ENCODE measurements at regions not wholly inside any gene's neighbourhood (a gene's known extent, or its start where the extent isn't known, plus 50 kb on each side); places are given as distances from the start of the nearest gene placed in this dataset.

- intact Hi-C loops (cut with micrococcal nuclease): no loop called here
- Histone ChIP-seq H3K4me1 (ENCODE audit: control insufficient read depth in 1 of 2, insufficient read depth in 2 of 2, low read length in 2 of 2) (peaks cover 13 to 14% of the 10 kb centered on the region in 2 donors), H3K79me2 (ENCODE audit: insufficient read depth, low read length) (no peaks in the 10 kb centered on the region), H3K27ac (ENCODE audit: low read depth in 1 of 2, low read length in 2 of 2) (no peak overlapping the region), H3K27me3 (ENCODE audit: control insufficient read depth in 2 of 2, insufficient read depth in 2 of 2, low read length in 2 of 2) (no peaks in the 10 kb centered on the region), H3K4me2 (replicated peaks; ENCODE audit: extremely low read depth, low read length, poor library complexity, severe bottlenecking) (no peak overlapping the region), H2AFZ (ENCODE audit: insufficient read depth, low read depth, low read length, poor library complexity, severe bottlenecking) (no peak overlapping the region), H3K4me3 (replicated peaks in 1 of 3; ENCODE audit: low read depth in 2 of 3, low read length in 3 of 3) (no peak overlapping the region), H3K9ac (ENCODE audit: insufficient read depth, low read length, poor library complexity, severe bottlenecking) (no peak overlapping the region), H3K9me3 (replicated peaks in 1 of 2; ENCODE audit: control insufficient read depth in 1 of 2, insufficient read depth in 1 of 2, low read length in 2 of 2) (peaks cover 21 to 31% of the 10 kb centered on the region in 2 donors), H3K36me3 (replicated peaks in 1 of 2; ENCODE audit: control insufficient read depth in 1 of 2, insufficient read depth in 2 of 2, low read length in 2 of 2) (no peaks in the 10 kb centered on the region), H4K20me1 (ENCODE audit: insufficient read depth, low read length) (no peaks in the 10 kb centered on the region)
- no peak overlapping the region for H3K27ac Mint-ChIP-seq
- DNase-seq: no peak
- peaks cover 19 to 38% (median 32%) of the 10 kb centered on the region in 7 donors for H3K9me3 Mint-ChIP-seq
- H3K36me3 Mint-ChIP-seq: no peaks in the 10 kb centered on the region
- WGBS (ENCODE audit: insufficient coverage): 97% methylated on average over 12 of the region's 15 CpGs
- peaks cover 13% of the 10 kb centered on the region for H3K4me1 Mint-ChIP-seq
- H3K4me3 Mint-ChIP-seq: no peak overlapping the region
- H3K27me3 Mint-ChIP-seq (ENCODE audit: low read depth in 3 of 3): peaks cover 4 to 5% (median 5%) of the 10 kb centered on the region in 3 donors
- no peak for TF ChIP-seq CTCF (IDR thresholded peaks at IDR 0.05)
Observed at GRCh38 chr7:45399069-45399468, 175.1 kb upstream of the ADCY1 start.

GRCh38 chr7:45400680-45401079, 173.5 kb upstream of the ADCY1 start:
- Histone ChIP-seq H3K27ac (ENCODE audit: low read depth in 1 of 2, low read length in 2 of 2) (no peak overlapping the region), H3K4me1 (ENCODE audit: control insufficient read depth in 1 of 2, insufficient read depth in 2 of 2, low read length in 2 of 2) (peaks cover 13 to 14% of the 10 kb centered on the region in 2 donors), H3K9ac (ENCODE audit: insufficient read depth, low read length, poor library complexity, severe bottlenecking) (no peak overlapping the region), H3K36me3 (replicated peaks in 1 of 2; ENCODE audit: control insufficient read depth in 1 of 2, insufficient read depth in 2 of 2, low read length in 2 of 2) (no peaks in the 10 kb centered on the region), H3K4me2 (replicated peaks; ENCODE audit: extremely low read depth, low read length, poor library complexity, severe bottlenecking) (no peak overlapping the region), H3K9me3 (replicated peaks in 1 of 2; ENCODE audit: control insufficient read depth in 1 of 2, insufficient read depth in 1 of 2, low read length in 2 of 2) (peaks cover 23 to 29% of the 10 kb centered on the region in 2 donors), H3K27me3 (ENCODE audit: control insufficient read depth in 2 of 2, insufficient read depth in 2 of 2, low read length in 2 of 2) (no peaks in the 10 kb centered on the region), H2AFZ (ENCODE audit: insufficient read depth, low read depth, low read length, poor library complexity, severe bottlenecking) (no peak overlapping the region), H4K20me1 (ENCODE audit: insufficient read depth, low read length) (no peaks in the 10 kb centered on the region), H3K79me2 (ENCODE audit: insufficient read depth, low read length) (no peaks in the 10 kb centered on the region), H3K4me3 (replicated peaks in 1 of 3; ENCODE audit: low read depth in 2 of 3, low read length in 3 of 3) (no peak overlapping the region)
- no peak for TF ChIP-seq CTCF (IDR thresholded peaks at IDR 0.05)
- H3K36me3 Mint-ChIP-seq: no peaks in the 10 kb centered on the region
- peaks cover 4 to 11% (median 6%) of the 10 kb centered on the region in 3 donors for H3K27me3 Mint-ChIP-seq (ENCODE audit: low read depth in 3 of 3)
- peaks cover 21 to 36% (median 34%) of the 10 kb centered on the region in 7 donors for H3K9me3 Mint-ChIP-seq
- 92% methylated on average over 7 of the region's 7 CpGs for WGBS (ENCODE audit: insufficient coverage)
- no peak overlapping the region for H3K27ac Mint-ChIP-seq
- peaks cover 13% of the 10 kb centered on the region for H3K4me1 Mint-ChIP-seq
- DNase-seq: no peak
- H3K4me3 Mint-ChIP-seq: no peak overlapping the region
- intact Hi-C loops (cut with micrococcal nuclease): no loop called here
